Neural progenitor cell (in vitro differentiated cells): ENCODE measurements at regions not wholly inside any gene's neighbourhood (a gene's known extent, or its start where the extent isn't known, plus 50 kb on each side); places are given as distances from the start of the nearest gene placed in this dataset.

ENCODE experiments used
- DNase-seq: peaks from one replicate; pipeline ENCODE4 v3.0.0-alpha.2; 2016; ENCODE audit warnings: low spot score
- H2AFZ ChIP-seq: fragments of 200-600 bp; sonication (generic); replicated peaks from 2 replicates; pipeline ENCODE4 v1.6.1; 2016; ENCODE audit warnings: antibody characterized with exemption
- H3F3A ChIP-seq: fragments of 200-600 bp; sonication (generic); 2 replicates; pipeline ENCODE4 v1.6.1; 2016; ENCODE audit warnings: antibody characterized with exemption, low read depth
- H3K27ac ChIP-seq: fragments of 200-600 bp; sonication (generic); 2 replicates; pipeline ENCODE4 v1.5.1; 2016; ENCODE audit warnings: mild to moderate bottlenecking
- H3K27me3 ChIP-seq: fragments of 200-600 bp; sonication (generic); 2 replicates; pipeline ENCODE4 v1.6.1; 2016; ENCODE audit warnings: mild to moderate bottlenecking, moderate library complexity
- H3K36me3 ChIP-seq: fragments of 200-600 bp; sonication (generic); 2 replicates; pipeline ENCODE4 v1.5.1; 2016
- H3K4me1 ChIP-seq: fragments of 200-600 bp; sonication (generic); 2 replicates; pipeline ENCODE4 v1.6.1; 2016; ENCODE audit warnings: mixed run types
- H3K4me2 ChIP-seq: fragments of 200-600 bp; sonication (generic); 2 replicates; pipeline ENCODE4 v1.6.1; 2016
- H3K4me3 ChIP-seq: fragments of 200-600 bp; sonication (generic); 2 replicates; pipeline ENCODE4 v1.5.1; 2016
- H3K79me2 ChIP-seq: fragments of 200-600 bp; sonication (generic); 2 replicates; pipeline ENCODE4 v1.6.1; 2016; ENCODE audit warnings: low read depth
- H3K9ac ChIP-seq: fragments of 200-600 bp; sonication (generic); 2 replicates; pipeline ENCODE4 v1.6.1; 2016
- H3K9me3 ChIP-seq: fragments of 200-600 bp; sonication (generic); 2 replicates; pipeline ENCODE4 v1.5.1; 2016; ENCODE audit warnings: low read depth
- H4K20me1 ChIP-seq: fragments of 200-600 bp; sonication (generic); 2 replicates; pipeline ENCODE4 v1.6.1; 2016; ENCODE audit warnings: low read depth
- H3K27ac Mint-ChIP-seq: 3 replicates; pipeline ENCODE4 v1.8.0; 2021; ENCODE audit warnings: mixed read lengths
- H3K27me3 Mint-ChIP-seq: 2 replicates; pipeline ENCODE4 v1.8.0; 2022; ENCODE audit warnings: low read depth, mild to moderate bottlenecking, inconsistent platforms, moderate library complexity, mixed read lengths; ENCODE audit not compliant: insufficient read depth
- H3K36me3 Mint-ChIP-seq: 3 replicates; pipeline ENCODE4 v1.8.0; 2021; ENCODE audit warnings: mixed read lengths
- H3K4me1 Mint-ChIP-seq: 3 replicates; pipeline ENCODE4 v1.8.0; 2021; ENCODE audit warnings: mixed read lengths
- H3K4me3 Mint-ChIP-seq: 3 replicates; pipeline ENCODE4 v1.8.0; 2021; ENCODE audit warnings: mild to moderate bottlenecking, moderate library complexity, mixed read lengths
- H3K9me3 Mint-ChIP-seq: 3 replicates; pipeline ENCODE4 v1.8.0; 2020; ENCODE audit warnings: mixed read lengths
- CTCF ChIP-seq: fragments of 200-600 bp; sonication (generic); IDR thresholded peaks from 2 replicates; pipeline ENCODE4 v1.5.1; 2017; ENCODE audit warnings: antibody characterized with exemption, mild to moderate bottlenecking
- EZH2 ChIP-seq: fragments of 200-600 bp; sonication (generic); IDR thresholded peaks from 2 replicates; pipeline ENCODE4 v1.6.1; 2017; ENCODE audit warnings: antibody characterized with exemption, mild to moderate bottlenecking, moderate library complexity
- EZH2phosphoT487 ChIP-seq: fragments of 200-600 bp; sonication (generic); IDR thresholded peaks from 2 replicates; pipeline ENCODE4 v1.6.1; 2017; ENCODE audit warnings: antibody characterized with exemption

- Histone ChIP-seq H3K4me1 (no peaks in the 10 kb centered on the region), H3K36me3 (no peaks in the 10 kb centered on the region), H3K4me3 (no peak overlapping the region), H3K9ac (no peak overlapping the region), H3K27me3 (no peaks in the 10 kb centered on the region), H3K9me3 (no peaks in the 10 kb centered on the region), H3K79me2 (no peaks in the 10 kb centered on the region), H3K27ac (no peak overlapping the region), H3F3A (no peaks in the 10 kb centered on the region), H3K4me2 (no peak overlapping the region), H4K20me1 (no peaks in the 10 kb centered on the region), H2AFZ (no peak overlapping the region)
- Mint-ChIP-seq H3K4me1 (no peaks in the 10 kb centered on the region), H3K4me3 (no peak overlapping the region), H3K9me3 (peaks cover 4% of the 10 kb centered on the region), H3K36me3 (no peaks in the 10 kb centered on the region), H3K27me3 (no peaks in the 10 kb centered on the region), H3K27ac (no peak overlapping the region)
- no peak for TF ChIP-seq EZH2phosphoT487
- TF ChIP-seq CTCF = no peak
- TF ChIP-seq EZH2 = no peak
- DNase-seq = no peak
Observed at GRCh38 chr4:27148211-27148895, 287.7 kb downstream of the STIM2 start.

- Mint-ChIP-seq H3K36me3 (no peaks in the 10 kb centered on the region), H3K4me1 (peaks cover 3% of the 10 kb centered on the region), H3K9me3 (peaks cover 4% of the 10 kb centered on the region), H3K27ac (no peak overlapping the region), H3K27me3 (no peaks in the 10 kb centered on the region), H3K4me3 (no peak overlapping the region)
- no peak for DNase-seq
- Histone ChIP-seq H3K9me3 (no peaks in the 10 kb centered on the region), H3K36me3 (no peaks in the 10 kb centered on the region), H3K9ac (no peak overlapping the region), H3F3A (no peaks in the 10 kb centered on the region), H4K20me1 (no peaks in the 10 kb centered on the region), H3K79me2 (no peaks in the 10 kb centered on the region), H2AFZ (no peak overlapping the region), H3K27me3 (no peaks in the 10 kb centered on the region), H3K27ac (no peak overlapping the region), H3K4me2 (no peak overlapping the region), H3K4me3 (no peak overlapping the region), H3K4me1 (no peaks in the 10 kb centered on the region)
- TF ChIP-seq EZH2phosphoT487 (no peak), EZH2 (no peak), CTCF (no peak)
Observed at GRCh38 chr4:27149541-27150212, 289.0 kb downstream of the STIM2 start.

GRCh38 chr4:27152703-27153102, 292.1 kb downstream of the STIM2 start:
- H3K9ac ChIP-seq = no peak overlapping the region
- H3K4me3 ChIP-seq = no peak overlapping the region
- no peak for DNase-seq
- H4K20me1 ChIP-seq = no peaks in the 10 kb centered on the region
- no peak overlapping the region for H3K4me2 ChIP-seq
- no peaks in the 10 kb centered on the region for H3K4me1 ChIP-seq
- no peaks in the 10 kb centered on the region for H3K27me3 ChIP-seq
- Mint-ChIP-seq H3K27me3 (no peaks in the 10 kb centered on the region), H3K9me3 (peaks cover 4% of the 10 kb centered on the region), H3K27ac (no peak overlapping the region), H3K4me3 (no peak overlapping the region), H3K36me3 (no peaks in the 10 kb centered on the region), H3K4me1 (peaks cover 3% of the 10 kb centered on the region)
- H3F3A ChIP-seq = no peaks in the 10 kb centered on the region
- no peaks in the 10 kb centered on the region for H3K36me3 ChIP-seq
- H3K9me3 ChIP-seq = no peaks in the 10 kb centered on the region
- TF ChIP-seq EZH2phosphoT487 = no peak
- no peak for TF ChIP-seq CTCF
- TF ChIP-seq EZH2 = no peak
- H2AFZ ChIP-seq = peak overlapping the region; percentile 26
- no peak overlapping the region for H3K27ac ChIP-seq
- H3K79me2 ChIP-seq = no peaks in the 10 kb centered on the region
